ENCODE measurements at regions not wholly inside any gene's neighbourhood (a gene's known extent, or its start where the extent isn't known, plus 50 kb on each side); places are given as distances from the start of the nearest gene placed in this dataset.

DNA sequence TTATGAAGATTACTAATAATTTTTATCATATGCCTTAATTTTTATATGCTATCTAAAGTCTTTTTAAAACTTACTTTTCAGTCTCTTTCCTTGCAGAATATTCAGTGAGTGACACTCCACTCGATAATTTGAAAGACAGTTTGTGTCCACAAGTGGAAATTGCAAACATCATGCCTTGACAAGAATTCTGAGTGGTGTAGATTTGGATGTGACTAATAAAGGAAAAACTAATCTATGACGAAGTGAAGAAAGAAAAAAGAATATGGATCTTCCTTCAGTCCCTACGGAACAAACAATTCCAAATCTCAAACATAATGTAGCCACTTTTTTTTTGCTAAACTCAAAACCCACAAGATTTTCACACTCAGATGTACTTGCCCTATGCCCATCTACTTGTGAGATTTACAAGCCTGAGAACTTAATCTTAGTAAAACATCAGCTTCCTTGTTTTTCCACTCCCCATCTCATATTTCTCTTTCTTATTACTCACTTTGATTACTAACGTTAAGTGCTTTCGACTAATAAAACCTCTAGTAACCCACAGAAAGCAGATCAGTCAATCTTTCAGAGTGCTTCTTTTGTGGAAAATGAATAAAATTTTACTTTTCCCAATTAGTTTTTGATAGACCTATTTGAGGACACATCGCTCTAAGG lies 1155.8 kb downstream of the GRIK2 start:
- no peaks in the 10 kb centered on the region for H3K27me3 ChIP-seq
- no peaks in the 10 kb centered on the region for H3K4me1 ChIP-seq
- no peaks in the 10 kb centered on the region for H3K9me3 ChIP-seq
- H3K27ac ChIP-seq, result no peak overlapping the region
- H3K4me3 ChIP-seq, result no peak overlapping the region
- H3K36me3 ChIP-seq, result no peaks in the 10 kb centered on the region
- 72% methylated on average over 6 of the region's 6 CpGs for WGBS
- TF ChIP-seq POLR2AphosphoS5 (IDR thresholded peaks at IDR 0.05) (no peak), POLR2A (IDR thresholded peaks at IDR 0.05) (no peak), CTCF (IDR thresholded peaks at IDR 0.05) (no peak), EP300 (IDR thresholded peaks at IDR 0.05) (no peak)
- DNase-seq (ENCODE audit: low spot score in 2 of 2), result no peak

DNA sequence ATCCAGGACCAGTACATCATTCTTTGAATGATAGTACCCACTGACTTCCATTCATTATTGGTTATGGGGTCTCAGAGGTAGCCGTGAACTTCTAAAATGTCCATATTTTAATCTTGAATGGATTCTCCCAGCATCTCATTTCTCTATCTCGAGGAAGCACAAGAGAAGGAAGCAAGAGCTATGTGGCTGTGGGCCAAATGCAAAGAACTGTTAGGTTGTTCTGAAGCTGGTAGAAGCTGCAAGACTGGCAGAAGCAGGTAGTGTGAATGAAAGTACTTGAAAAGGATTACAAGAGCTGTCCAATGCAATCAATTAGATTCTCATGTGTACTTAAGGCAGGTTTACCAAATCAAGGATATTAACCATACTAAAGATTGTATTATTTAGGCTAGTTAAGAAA lies 1131.8 kb downstream of the GRIK2 start:
- no peaks in the 10 kb centered on the region for H3K9me3 ChIP-seq
- WGBS, result 56% methylated on average over 2 of the region's 2 CpGs
- no peak overlapping the region for H3K27ac ChIP-seq
- no peak for DNase-seq (ENCODE audit: low spot score in 2 of 2)
- no peaks in the 10 kb centered on the region for H3K36me3 ChIP-seq
- TF ChIP-seq EP300 (IDR thresholded peaks at IDR 0.05), result no peak
- no peak for TF ChIP-seq POLR2AphosphoS5 (IDR thresholded peaks at IDR 0.05)
- TF ChIP-seq POLR2A (IDR thresholded peaks at IDR 0.05), result no peak
- no peak for TF ChIP-seq CTCF (IDR thresholded peaks at IDR 0.05)
- no peaks in the 10 kb centered on the region for H3K4me1 ChIP-seq
- no peak overlapping the region for H3K4me3 ChIP-seq
- no peaks in the 10 kb centered on the region for H3K27me3 ChIP-seq

DNA sequence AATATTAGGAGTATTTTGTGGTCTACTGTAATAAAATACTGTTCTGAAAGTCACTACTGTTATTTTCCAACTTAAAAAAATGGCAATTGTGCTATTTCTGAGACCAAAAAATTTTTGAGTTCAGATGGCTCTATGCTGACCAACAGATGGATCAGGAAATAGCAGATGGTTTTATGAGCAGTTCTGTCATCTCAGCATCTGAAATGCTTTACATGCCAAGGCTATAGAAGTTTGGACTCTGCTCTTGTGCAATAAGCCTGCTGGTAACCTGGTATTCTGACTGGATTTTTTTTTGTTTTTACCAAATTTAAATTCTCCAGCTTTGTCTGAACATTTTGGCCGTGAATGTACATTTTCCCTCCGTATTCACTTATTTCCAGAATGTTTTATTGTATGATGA lies 1127.5 kb downstream of the GRIK2 start:
- WGBS, result 68% methylated on average over 2 of the region's 2 CpGs
- H3K4me1 ChIP-seq, result no peaks in the 10 kb centered on the region
- no peak overlapping the region for H3K27ac ChIP-seq
- DNase-seq (ENCODE audit: low spot score in 2 of 2), result no peak
- H3K9me3 ChIP-seq, result no peaks in the 10 kb centered on the region
- H3K4me3 ChIP-seq, result no peak overlapping the region
- no peaks in the 10 kb centered on the region for H3K27me3 ChIP-seq
- no peak for TF ChIP-seq EP300 (IDR thresholded peaks at IDR 0.05)
- H3K36me3 ChIP-seq, result no peaks in the 10 kb centered on the region

GRCh38 chr6:102517506-102517905 lies 1124.0 kb downstream of the GRIK2 start:
- Histone ChIP-seq H3K9me3 (no peaks in the 10 kb centered on the region), H3K27me3 (no peaks in the 10 kb centered on the region), H3K27ac (no peak overlapping the region), H3K36me3 (no peaks in the 10 kb centered on the region), H3K4me1 (no peaks in the 10 kb centered on the region), H3K4me3 (no peak overlapping the region)
- DNase-seq (ENCODE audit: low spot score in 2 of 2), result no peak
- WGBS, result 92% methylated on average over 3 of the region's 3 CpGs
- TF ChIP-seq CTCF (IDR thresholded peaks at IDR 0.05), result no peak
- TF ChIP-seq EP300 (IDR thresholded peaks at IDR 0.05), result no peak
- no peak for TF ChIP-seq POLR2AphosphoS5 (IDR thresholded peaks at IDR 0.05)
- no peak for TF ChIP-seq POLR2A (IDR thresholded peaks at IDR 0.05)

GRCh38 chr6:102501615-102502014 lies 1108.1 kb downstream of the GRIK2 start:
- TF ChIP-seq EP300 (IDR thresholded peaks at IDR 0.05) (no peak), CTCF (IDR thresholded peaks at IDR 0.05) (no peak), POLR2A (IDR thresholded peaks at IDR 0.05) (no peak), POLR2AphosphoS5 (IDR thresholded peaks at IDR 0.05) (no peak)
- no peak for DNase-seq (ENCODE audit: low spot score in 2 of 2)
- Histone ChIP-seq H3K27me3 (no peaks in the 10 kb centered on the region), H3K27ac (no peak overlapping the region), H3K4me1 (no peaks in the 10 kb centered on the region), H3K4me3 (no peak overlapping the region), H3K36me3 (no peaks in the 10 kb centered on the region), H3K9me3 (peaks cover 5% of the 10 kb centered on the region)
- 63% methylated on average over 1 of the region's 1 CpG for WGBS

- Histone ChIP-seq H3K4me1 (no peaks in the 10 kb centered on the region), H3K4me3 (no peak overlapping the region), H3K27me3 (no peaks in the 10 kb centered on the region), H3K9me3 (peaks cover 5% of the 10 kb centered on the region), H3K27ac (no peak overlapping the region), H3K36me3 (no peaks in the 10 kb centered on the region)
- 82% methylated on average over 1 of the region's 1 CpG for WGBS
- TF ChIP-seq POLR2A (IDR thresholded peaks at IDR 0.05), result no peak
- TF ChIP-seq CTCF (IDR thresholded peaks at IDR 0.05), result no peak
- no peak for TF ChIP-seq POLR2AphosphoS5 (IDR thresholded peaks at IDR 0.05)
- no peak for TF ChIP-seq EP300 (IDR thresholded peaks at IDR 0.05)
- no peak for DNase-seq (ENCODE audit: low spot score in 2 of 2)
These were observed 1101.3 kb downstream of the GRIK2 start for GRCh38 chr6:102494808-102495207.
